Pancreas (tissue), 10 donors: ENCODE measurements at regions not wholly inside any gene's neighbourhood (a gene's known extent, or its start where the extent isn't known, plus 50 kb on each side); places are given as distances from the start of the nearest gene placed in this dataset.

ENCODE experiments used
- ATAC-seq, 4 donors: fragments of 200-7000 bp; cut with Tn5 transposase; one replicate each; pipeline versions ENCODE4 v1.8.0 to v1.9.1; 2020; ENCODE audit warnings: mild to moderate bottlenecking in 4 of 4, moderate library complexity in 4 of 4
- DNase-seq, 6 donors: peaks; one replicate each; pipeline ENCODE4 v3.0.0-alpha.2; 2020
- FAIRE-seq: peaks from 2 replicates; lab custom pipeline; 2012; peaks lifted over from hg19 to GRCh38; lab: Jason Lieb, UNC
- H3K27ac ChIP-seq, 4 donors: fragments of 200-600 bp; sonication (generic); 1 replicate in 3 of 4; 2 replicates in 1 of 4; pipeline versions ENCODE4 v1.5.0 to v1.8.0; 2020
- H3K27me3 ChIP-seq, 4 donors: fragments of 200-600 bp; one replicate each; pipeline ENCODE4 v1.8.0; 2021
- H3K36me3 ChIP-seq, 3 donors: fragments of 200-600 bp; sonication (generic) in 1 of 3; one replicate each; pipeline versions ENCODE4 v1.5.0 to v1.8.0; 2020 to 2021
- H3K4me1 ChIP-seq, 3 donors: fragments of 200-600 bp; one replicate each; pipeline ENCODE4 v1.8.0; 2021
- H3K4me3 ChIP-seq, 4 donors: fragments of 200-600 bp; sonication (generic) in 2 of 4; one replicate each; pipeline versions ENCODE4 v1.5.0 to v1.8.0; 2020 to 2021
- H3K9me3 ChIP-seq, 4 donors: fragments of 200-600 bp; one replicate each; pipeline ENCODE4 v1.8.0; 2021
- CTCF ChIP-seq, 4 donors: fragments of 200-600 bp; sonication (generic) in 3 of 4; IDR thresholded peaks; one replicate each; pipeline versions ENCODE4 v1.5.0 to v1.8.0; 2021; ENCODE audit warnings: antibody characterized with exemption in 4 of 4
- WGBS, 2 donors: extraction: QIAGEN DNeasy Blood & Tissue Kit; methylation state at CpG; one replicate each; pipeline ENCODE4 v1.1.7; 2013; 5-methylcytosine and 5-hydroxymethylcytosine counted together
- intact Hi-C, 3 donors: fragments of 100-400 bp; cut with DNase I; formaldehyde crosslinking; loops; one replicate each; pipeline versions ENCODE4 v1.11.1 to v1.14.2; 2022
- donor health status: healthy with polysubstance abuse.
- donor health status: DM: no; HTN: no; CAD: no; lungs with moderate emphysema.
- donor health status: DM: no; HTN: no; CAD: no.
- donor health status: control.
- donor health status: control.
- donor health status: Bipolar disorder and iron deficiency.
- donor health status: DM: yes; HTN: yes; CAD: no.
- donor health status: DM: no; HTN: no; CAD: no.
- donor health status: DM: no; HTN: no; CAD: no.
- donor health status: DM: yes; HTN: yes; CAD: no.

- ATAC-seq (no peak), DNase-seq (no peak), FAIRE-seq (no peak)
- Histone ChIP-seq H3K9me3 (no peaks in the 10 kb centered on the region), H3K27me3 (no peaks in the 10 kb centered on the region), H3K27ac (no peak overlapping the region), H3K4me3 (no peak overlapping the region), H3K4me1 (no peaks in the 10 kb centered on the region), H3K36me3 (no peaks in the 10 kb centered on the region)
- WGBS, 2 donors: 42 to 46% methylated on average over 3 of the region's 3 CpGs
- TF ChIP-seq CTCF (IDR thresholded peaks at IDR 0.05): no peak
- intact Hi-C loops: no loop called here
Measured at GRCh38 chr3:6351752-6352151, 509.2 kb upstream of the GRM7 start.

- no peak for FAIRE-seq
- 93 to 100% methylated on average over 1 of the region's 1 CpG for WGBS, 2 donors
Measured at GRCh38 chr3:6354653-6355052, 506.3 kb upstream of the GRM7 start.

DNA sequence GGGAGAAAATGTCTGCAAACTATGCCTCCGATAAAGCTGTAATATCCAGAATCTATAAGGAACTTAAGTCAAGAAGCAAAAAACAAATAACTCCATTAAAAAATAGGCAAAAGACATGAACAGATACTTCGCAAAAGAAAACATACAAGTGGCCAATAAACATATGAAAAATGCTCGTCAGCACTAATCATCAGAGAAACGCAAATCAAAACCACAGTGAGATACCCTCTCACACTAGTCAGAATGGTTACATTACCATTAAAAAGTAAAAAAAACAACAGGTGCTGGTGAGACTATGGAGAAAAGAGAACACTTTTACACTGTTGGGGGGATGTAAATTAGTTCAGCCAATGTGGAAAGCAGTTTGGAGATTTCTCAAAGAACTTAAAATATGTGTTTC, 498.5 kb upstream of the GRM7 start:
- H3K27ac ChIP-seq: no peak overlapping the region
- 92 to 96% methylated on average over 4 of the region's 4 CpGs for WGBS, 2 donors
- H3K9me3 ChIP-seq: no peaks in the 10 kb centered on the region
- intact Hi-C loops: no loop called here
- FAIRE-seq (no peak), ATAC-seq (no peak), DNase-seq (no peak)
- H3K27me3 ChIP-seq: no peaks in the 10 kb centered on the region
- H3K4me3 ChIP-seq: no peak overlapping the region
- TF ChIP-seq CTCF (IDR thresholded peaks at IDR 0.05): no peak
- H3K36me3 ChIP-seq: no peaks in the 10 kb centered on the region
- H3K4me1 ChIP-seq: no peaks in the 10 kb centered on the region

More at GRCh38 chr3:6354653-6355052, 506.3 kb upstream of the GRM7 start:
- H3K27ac ChIP-seq: no peak overlapping the region
- no peak for TF ChIP-seq CTCF (IDR thresholded peaks at IDR 0.05)
- H3K4me1 ChIP-seq: no peaks in the 10 kb centered on the region
- H3K9me3 ChIP-seq: no peaks in the 10 kb centered on the region
- intact Hi-C loops: no loop called here
- no peaks in the 10 kb centered on the region for H3K36me3 ChIP-seq
- no peaks in the 10 kb centered on the region for H3K27me3 ChIP-seq
- no peak for DNase-seq
- no peak overlapping the region for H3K4me3 ChIP-seq
- no peak for ATAC-seq

GRCh38 chr3:6367171-6367570, 493.7 kb upstream of the GRM7 start:
- WGBS, 2 donors: 53 to 62% methylated on average over 2 of the region's 2 CpGs
- no peak for FAIRE-seq
- Histone ChIP-seq H3K36me3 (no peaks in the 10 kb centered on the region), H3K27ac (no peak overlapping the region), H3K9me3 (no peaks in the 10 kb centered on the region), H3K4me1 (no peaks in the 10 kb centered on the region), H3K4me3 (no peak overlapping the region), H3K27me3 (no peaks in the 10 kb centered on the region)
- ATAC-seq: no peak
- intact Hi-C loops: no loop called here
- no peak for DNase-seq
- no peak for TF ChIP-seq CTCF (IDR thresholded peaks at IDR 0.05)

DNA sequence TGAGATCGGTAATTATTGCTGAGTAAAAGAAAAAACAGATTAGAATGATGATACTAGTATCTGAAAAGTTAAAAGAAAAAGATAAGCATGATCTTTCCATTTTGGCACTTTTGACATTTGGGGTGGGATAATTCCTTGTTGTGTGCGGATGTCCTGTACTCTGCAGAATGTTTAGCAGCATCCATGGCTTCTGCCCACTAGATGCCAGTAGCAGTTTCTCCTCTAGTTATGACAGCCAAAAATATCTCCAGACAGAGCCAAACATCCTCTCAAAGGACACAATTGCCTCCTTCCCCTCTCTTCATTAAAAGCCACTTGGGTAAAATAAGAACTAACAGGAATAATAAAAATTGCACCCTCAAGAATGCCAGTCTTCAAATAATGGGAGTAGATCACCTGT, 468.8 kb upstream of the GRM7 start:
- DNase-seq (no peak), FAIRE-seq (no peak), ATAC-seq (no peak)
- no peak overlapping the region for H3K4me3 ChIP-seq
- intact Hi-C loops: no loop called here
- no peaks in the 10 kb centered on the region for H3K27me3 ChIP-seq
- 83 to 88% methylated on average over 2 of the region's 2 CpGs for WGBS, 2 donors
- H3K4me1 ChIP-seq: no peaks in the 10 kb centered on the region
- H3K36me3 ChIP-seq: no peaks in the 10 kb centered on the region
- H3K27ac ChIP-seq: no peak overlapping the region
- TF ChIP-seq CTCF (IDR thresholded peaks at IDR 0.05): no peak
- no peaks in the 10 kb centered on the region for H3K9me3 ChIP-seq
